GM18511 (cell line): ENCODE measurements at regions not wholly inside any gene's neighbourhood (a gene's known extent, or its start where the extent isn't known, plus 50 kb on each side); places are given as distances from the start of the nearest gene placed in this dataset.
"Not testable (repeated sequence)": the region's sequence is repeated elsewhere in the genome, so short reads cannot be mapped to it uniquely, and the experiment has no call there.

Experiments
- ATAC-seq: cut with Tn5 transposase; IDR thresholded peaks from one replicate; pipeline ENCODE4 v1.9.1; 2021; ENCODE audit warnings: mild to moderate bottlenecking, moderate library complexity; ENCODE audit not compliant: unreplicated experiment

- ATAC-seq, result no peak
Observed at GRCh38 chr10:3255616-3256015, 83.0 kb upstream of the PITRM1 start.

GRCh38 chr10:3255075-3255474 lies 82.5 kb upstream of the PITRM1 start:
- ATAC-seq, result no peak

- ATAC-seq, result not testable (repeated sequence)
Observed at GRCh38 chr10:3253974-3254373, 81.4 kb upstream of the PITRM1 start.

GRCh38 chr10:3251172-3251571 lies 78.6 kb upstream of the PITRM1 start:
- ATAC-seq, result no peak

GRCh38 chr10:3249307-3249889 lies 76.8 kb upstream of the PITRM1 start:
- ATAC-seq, result no peak

- ATAC-seq, result no peak
Observed at GRCh38 chr10:3248526-3249306, 76.1 kb upstream of the PITRM1 start.

- no peak for ATAC-seq
Observed at GRCh38 chr10:3245395-3245794, 72.8 kb upstream of the PITRM1 start.

GRCh38 chr10:3241967-3242650 lies 69.5 kb upstream of the PITRM1 start:
- ATAC-seq, result no peak

- no peak for ATAC-seq
Observed at GRCh38 chr10:3241274-3241921, 68.8 kb upstream of the PITRM1 start.

- no peak for ATAC-seq
Observed at GRCh38 chr10:3239920-3240894, 67.6 kb upstream of the PITRM1 start.

GRCh38 chr10:3239066-3239919 lies 66.7 kb upstream of the PITRM1 start:
- ATAC-seq, result peak; percentile 83

- ATAC-seq, result no peak
Observed at GRCh38 chr10:3238115-3238871, 65.7 kb upstream of the PITRM1 start.

- no peak for ATAC-seq
Observed at GRCh38 chr10:3237530-3237929, 64.9 kb upstream of the PITRM1 start.

GRCh38 chr10:3236644-3237404 lies 64.2 kb upstream of the PITRM1 start:
- no peak for ATAC-seq

- no peak for ATAC-seq
Observed at GRCh38 chr10:3235996-3236510, 63.5 kb upstream of the PITRM1 start.

- no peak for ATAC-seq
Observed at GRCh38 chr10:3235395-3235794, 62.8 kb upstream of the PITRM1 start.

- ATAC-seq, result no peak
Observed at GRCh38 chr10:3233486-3233990, 61.0 kb upstream of the PITRM1 start.
